ENCODE measurements at regions not wholly inside any gene's neighbourhood (a gene's known extent, or its start where the extent isn't known, plus 50 kb on each side); places are given as distances from the start of the nearest gene placed in this dataset.

DNA sequence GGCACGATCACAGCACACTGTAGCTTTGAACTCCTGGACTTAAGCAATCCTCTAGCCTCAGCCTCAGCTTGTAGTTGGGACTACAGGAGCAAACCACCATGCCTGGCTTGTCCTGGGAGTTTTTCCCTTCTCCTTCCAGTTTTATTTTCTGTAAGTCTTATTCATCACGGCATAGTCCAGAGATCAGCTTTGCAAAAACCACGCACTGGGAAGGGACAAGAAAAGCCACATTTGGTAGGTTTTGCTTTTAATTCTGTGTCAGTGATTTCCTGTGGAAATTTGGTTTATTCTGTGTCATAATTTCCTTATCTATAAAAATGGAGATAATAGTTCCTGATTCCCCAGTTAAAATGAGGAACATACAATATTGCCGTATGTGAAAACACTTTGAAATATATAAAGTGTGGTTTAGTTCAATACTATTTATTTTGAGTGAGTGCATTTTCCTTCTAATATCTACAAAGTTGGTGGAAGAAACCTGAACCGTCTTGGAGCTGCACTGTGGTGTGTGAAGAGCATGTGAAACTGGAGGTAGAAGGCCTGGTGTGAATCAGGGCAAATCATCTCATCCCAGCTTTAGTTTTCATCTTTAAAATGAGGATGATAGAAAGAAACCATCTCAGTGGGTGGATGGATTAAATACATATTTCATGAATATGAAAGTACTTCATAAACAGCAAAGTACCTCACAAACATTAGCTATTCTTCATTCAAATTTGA is 92.8 kb upstream of the ELL2 start:
- TF ChIP-seq, protein P1, sequence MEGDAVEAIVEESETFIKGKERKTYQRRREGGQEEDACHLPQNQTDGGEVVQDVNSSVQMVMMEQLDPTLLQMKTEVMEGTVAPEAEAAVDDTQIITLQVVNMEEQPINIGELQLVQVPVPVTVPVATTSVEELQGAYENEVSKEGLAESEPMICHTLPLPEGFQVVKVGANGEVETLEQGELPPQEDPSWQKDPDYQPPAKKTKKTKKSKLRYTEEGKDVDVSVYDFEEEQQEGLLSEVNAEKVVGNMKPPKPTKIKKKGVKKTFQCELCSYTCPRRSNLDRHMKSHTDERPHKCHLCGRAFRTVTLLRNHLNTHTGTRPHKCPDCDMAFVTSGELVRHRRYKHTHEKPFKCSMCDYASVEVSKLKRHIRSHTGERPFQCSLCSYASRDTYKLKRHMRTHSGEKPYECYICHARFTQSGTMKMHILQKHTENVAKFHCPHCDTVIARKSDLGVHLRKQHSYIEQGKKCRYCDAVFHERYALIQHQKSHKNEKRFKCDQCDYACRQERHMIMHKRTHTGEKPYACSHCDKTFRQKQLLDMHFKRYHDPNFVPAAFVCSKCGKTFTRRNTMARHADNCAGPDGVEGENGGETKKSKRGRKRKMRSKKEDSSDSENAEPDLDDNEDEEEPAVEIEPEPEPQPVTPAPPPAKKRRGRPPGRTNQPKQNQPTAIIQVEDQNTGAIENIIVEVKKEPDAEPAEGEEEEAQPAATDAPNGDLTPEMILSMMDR (conservative IDR thresholded peaks at IDR 0.05; ENCODE audit: low read depth, low read length) = no peak
- H3K4me3 ChIP-seq (ENCODE audit: low read depth, low read length) = no peak overlapping the region
- no peak for DNase-seq (ENCODE audit: low read depth)

DNA sequence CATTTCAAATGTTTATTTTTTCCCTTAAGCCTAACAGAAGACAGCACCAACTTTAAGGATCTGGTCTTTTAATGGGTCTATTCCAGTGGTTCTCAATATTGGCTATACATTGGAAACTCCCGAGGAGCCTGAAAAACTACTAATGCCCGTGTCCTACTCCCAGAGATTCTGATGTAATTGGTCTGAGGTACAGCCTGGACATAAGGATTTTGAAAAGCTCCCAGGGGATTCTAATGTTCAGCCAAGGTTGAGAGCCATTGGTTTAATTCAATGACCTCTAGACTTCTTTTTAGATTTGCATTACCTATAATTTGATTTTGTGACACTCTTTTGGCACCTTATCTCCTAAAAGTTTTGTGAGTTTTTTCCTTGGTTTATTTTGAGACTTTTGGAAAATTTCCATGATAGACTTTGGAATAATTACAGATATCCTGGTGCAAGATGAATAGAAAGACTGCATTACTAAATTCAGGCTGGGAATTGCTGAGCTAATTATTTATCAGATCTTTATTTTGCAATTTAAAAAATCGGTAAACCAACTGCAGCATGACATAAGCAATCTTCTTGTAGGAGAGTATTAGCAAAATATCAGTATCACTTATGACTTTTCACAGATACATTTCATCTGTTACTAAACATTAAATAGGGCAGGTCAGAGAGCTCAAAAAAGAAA is 91.5 kb upstream of the ELL2 start:
- DNase-seq (ENCODE audit: low read depth) = no peak
- H3K4me3 ChIP-seq (ENCODE audit: low read depth, low read length) = no peak overlapping the region
- TF ChIP-seq, protein P1 (conservative IDR thresholded peaks at IDR 0.05; ENCODE audit: low read depth, low read length) = no peak

DNA sequence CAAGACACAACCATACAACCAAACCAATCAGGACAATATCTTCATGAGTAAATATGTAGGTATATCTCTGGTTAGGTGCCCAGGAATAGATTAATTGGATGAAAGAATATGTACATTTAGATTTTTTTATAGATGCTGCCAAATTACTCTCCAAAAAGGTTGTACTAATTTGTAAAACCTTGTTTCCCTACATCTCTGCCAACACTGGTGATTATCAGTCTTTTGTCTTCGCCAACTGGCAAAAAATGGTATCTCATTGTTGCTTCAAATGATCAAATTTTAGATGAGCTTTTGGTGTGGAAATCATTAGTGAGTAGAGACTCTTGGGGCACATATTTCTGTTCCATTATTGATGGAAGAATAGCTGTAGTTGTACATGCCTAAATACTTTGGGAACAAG is 90.7 kb upstream of the ELL2 start:
- H3K4me3 ChIP-seq (ENCODE audit: low read depth, low read length) = no peak overlapping the region
- TF ChIP-seq, protein P1 (conservative IDR thresholded peaks at IDR 0.05; ENCODE audit: low read depth, low read length) = no peak
- no peak for DNase-seq (ENCODE audit: low read depth)

DNA sequence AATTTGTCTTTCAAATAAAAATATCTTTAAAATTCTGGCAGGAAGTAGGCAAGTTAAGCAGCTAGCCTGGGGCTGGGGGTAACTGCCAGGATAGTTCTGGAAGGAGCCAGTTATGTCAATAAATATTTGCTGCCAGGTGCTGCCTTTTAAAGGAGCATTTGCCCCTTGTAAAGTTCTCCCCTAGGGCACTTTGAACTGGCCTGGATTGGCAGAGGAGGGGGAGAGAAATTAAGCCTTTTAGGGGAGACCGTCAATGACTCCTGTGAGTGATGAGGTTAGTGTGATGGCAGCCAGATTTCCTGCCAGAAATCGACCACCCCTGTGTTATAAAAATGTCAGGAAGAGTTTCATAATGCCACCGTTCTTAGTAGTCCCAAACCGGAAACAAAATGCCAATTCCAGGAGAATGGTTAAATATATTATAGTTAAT is 89.8 kb upstream of the ELL2 start:
- TF ChIP-seq, protein P1 (conservative IDR thresholded peaks at IDR 0.05; ENCODE audit: low read depth, low read length) = no peak
- H3K4me3 ChIP-seq (ENCODE audit: low read depth, low read length) = no peak overlapping the region
- DNase-seq (ENCODE audit: low read depth) = no peak

DNA sequence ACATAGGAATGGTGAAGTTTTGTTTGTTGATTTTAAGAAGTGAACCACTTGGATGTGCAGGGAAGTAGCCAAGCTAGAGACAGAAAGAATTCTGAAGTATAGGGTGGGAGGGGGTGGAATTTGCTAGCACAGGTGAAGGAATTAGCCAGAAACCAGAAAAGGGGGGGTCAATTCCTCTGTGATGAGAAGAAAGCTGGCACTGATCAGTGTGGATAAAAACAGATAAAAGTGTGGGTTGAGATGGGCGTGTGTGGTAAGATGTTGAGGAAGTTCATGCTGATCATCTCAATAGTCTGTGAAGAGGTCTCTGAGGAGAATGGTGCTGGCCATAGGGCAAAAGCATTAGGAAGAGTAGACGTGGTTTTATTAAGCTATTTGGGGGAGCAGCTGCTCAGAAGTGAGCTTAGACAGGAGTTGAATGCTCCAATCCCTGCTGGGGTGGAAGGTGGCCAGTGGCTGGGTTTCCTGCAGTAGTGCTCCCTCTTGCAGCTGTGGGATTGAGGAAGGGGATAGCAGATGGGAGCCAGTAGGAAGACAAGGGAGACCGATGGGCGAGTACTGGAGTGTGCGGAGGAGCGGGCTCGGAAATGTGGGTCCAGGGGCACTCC is 88.7 kb upstream of the ELL2 start:
- TF ChIP-seq, protein P1 (conservative IDR thresholded peaks at IDR 0.05; ENCODE audit: low read depth, low read length) = no peak
- DNase-seq (ENCODE audit: low read depth) = no peak
- no peak overlapping the region for H3K4me3 ChIP-seq (ENCODE audit: low read depth, low read length)

DNA sequence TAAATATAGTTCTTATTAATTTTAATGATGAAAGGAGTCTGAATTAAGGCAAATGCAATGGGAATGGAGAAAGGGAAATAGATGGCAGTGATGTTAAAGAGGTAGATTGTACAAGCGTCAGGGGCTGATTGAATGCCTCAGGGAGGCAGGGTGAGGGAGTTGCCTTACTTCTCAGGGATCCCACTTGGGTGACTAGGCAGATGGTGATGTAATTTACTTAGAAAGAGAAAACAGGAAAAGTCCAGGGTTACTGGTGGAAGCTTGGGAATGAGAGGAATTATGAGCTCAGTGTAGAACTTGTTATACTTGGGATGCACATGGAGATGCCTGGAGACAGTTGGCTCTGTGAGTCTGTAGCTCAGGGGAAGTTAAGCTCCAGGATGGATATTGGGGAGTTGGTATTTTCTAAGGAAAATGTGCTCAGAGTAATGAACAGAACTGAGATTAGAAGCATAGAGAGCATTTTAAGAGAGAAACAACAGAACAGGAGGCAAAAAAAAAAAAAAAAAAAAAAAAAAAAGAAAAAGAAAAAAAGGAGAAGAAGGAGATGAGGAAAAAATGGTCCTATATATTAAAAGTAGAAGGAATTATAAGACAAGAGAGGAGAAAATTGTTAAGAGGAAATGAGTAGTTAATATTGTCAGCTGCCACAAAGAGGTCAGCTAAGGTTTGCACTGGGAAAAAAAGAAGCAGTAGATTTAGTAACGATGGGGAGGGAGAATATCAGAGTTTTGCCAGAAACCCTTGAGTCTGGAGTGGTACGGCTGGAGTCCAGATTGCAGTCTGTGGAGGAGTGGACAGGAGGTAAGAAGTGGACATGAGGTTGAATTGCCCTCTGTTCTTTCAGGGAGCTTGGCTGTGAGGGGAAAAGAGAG is 88.0 kb upstream of the ELL2 start:
- H3K4me3 ChIP-seq (ENCODE audit: low read depth, low read length) = no peak overlapping the region
- TF ChIP-seq, protein P1 (conservative IDR thresholded peaks at IDR 0.05; ENCODE audit: low read depth, low read length) = no peak
- DNase-seq (ENCODE audit: low read depth) = peak; percentile 77

All from epithelial cell of proximal tubule (primary cell).